Endodermal cell (in vitro differentiated cells): ENCODE measurements at regions not wholly inside any gene's neighbourhood (a gene's known extent, or its start where the extent isn't known, plus 50 kb on each side); places are given as distances from the start of the nearest gene placed in this dataset.

ENCODE experiments used
- DNase-seq: peaks from one replicate; pipeline ENCODE4 v3.0.0-alpha.2; 2017
- H3K27ac ChIP-seq: 2 replicates; pipeline ENCODE4 v1.5.1; 2013; ENCODE audit warnings: mild to moderate bottlenecking, low read depth, low read length, moderate library complexity
- H3K27me3 ChIP-seq: 2 replicates; pipeline ENCODE4 v1.6.1; 2013; ENCODE audit warnings: mild to moderate bottlenecking, low read length, moderate library complexity; ENCODE audit not compliant: insufficient read depth, control insufficient read depth, poor library complexity, severe bottlenecking
- H3K36me3 ChIP-seq: 2 replicates; pipeline ENCODE4 v1.7.0; 2013; ENCODE audit warnings: mild to moderate bottlenecking, low read length, moderate library complexity; ENCODE audit not compliant: control insufficient read depth, insufficient read depth
- H3K4me1 ChIP-seq: one replicate; pipeline ENCODE4 v1.7.0; 2013; ENCODE audit warnings: low read length; ENCODE audit not compliant: control insufficient read depth, insufficient read depth
- H3K4me3 ChIP-seq: 2 replicates; pipeline ENCODE4 v1.5.1; 2013; ENCODE audit warnings: mild to moderate bottlenecking, low read length, moderate library complexity
- H3K9ac ChIP-seq: 2 replicates; pipeline ENCODE4 v1.6.1; 2013; ENCODE audit warnings: mild to moderate bottlenecking, low read length, moderate library complexity; ENCODE audit not compliant: poor library complexity, severe bottlenecking; ENCODE audit errors: extremely low read depth
- H3K9me3 ChIP-seq: 2 replicates; pipeline ENCODE4 v1.6.1; 2013; ENCODE audit warnings: mild to moderate bottlenecking, low read length, moderate library complexity; ENCODE audit not compliant: control insufficient read depth
- H3K27ac Mint-ChIP-seq: 2 replicates; pipeline ENCODE4 v1.8.0; 2020; ENCODE audit warnings: mixed read lengths
- H3K27me3 Mint-ChIP-seq: 2 replicates; pipeline ENCODE4 v1.8.0; 2021; ENCODE audit warnings: mild to moderate bottlenecking, mixed read lengths; ENCODE audit not compliant: insufficient read depth
- H3K36me3 Mint-ChIP-seq: 2 replicates; pipeline ENCODE4 v1.8.0; 2020; ENCODE audit warnings: low read depth, mixed read lengths
- H3K4me1 Mint-ChIP-seq: 2 replicates; pipeline ENCODE4 v1.8.0; 2020; ENCODE audit warnings: mixed read lengths
- H3K4me3 Mint-ChIP-seq: 2 replicates; pipeline ENCODE4 v1.8.0; 2020; ENCODE audit warnings: mild to moderate bottlenecking, moderate library complexity, mixed read lengths
- H3K9me3 Mint-ChIP-seq: 2 replicates; pipeline ENCODE4 v1.8.0; 2020; ENCODE audit warnings: mild to moderate bottlenecking, mixed read lengths
- CTCF ChIP-seq: fragments of 200-600 bp; sonication (generic); conservative IDR thresholded peaks from 2 replicates; pipeline ENCODE4 v1.5.0; 2021; ENCODE audit warnings: antibody characterized with exemption, mild to moderate bottlenecking
- WGBS, 2 experiments: methylation state at CpG; one replicate each; pipeline versions ENCODE4 v1.1.5 to v1.1.7; 2013; ENCODE audit warnings: missing lambda C conversion rate in 2 of 2, mixed read lengths in 1 of 2; ENCODE audit not compliant: insufficient coverage in 1 of 2, insufficient read length in 1 of 2; 5-methylcytosine and 5-hydroxymethylcytosine counted together

GRCh38 chr2:67945056-67945455 lies 117.7 kb downstream of the C1D start:
- Mint-ChIP-seq H3K4me1 (peaks cover 18% of the 10 kb centered on the region), H3K36me3 (peaks cover 5% of the 10 kb centered on the region), H3K4me3 (no peak overlapping the region), H3K27ac (no peak overlapping the region), H3K27me3 (peaks cover 10% of the 10 kb centered on the region), H3K9me3 (peaks cover 20% of the 10 kb centered on the region)
- H3K4me3 ChIP-seq = no peak overlapping the region
- no peaks in the 10 kb centered on the region for H3K36me3 ChIP-seq
- no peaks in the 10 kb centered on the region for H3K27me3 ChIP-seq
- WGBS, 2 experiments = 81 to 89% methylated on average over 2 to 4 of the region's 4 CpGs
- no peak overlapping the region for H3K27ac ChIP-seq
- H3K9ac ChIP-seq = no peak overlapping the region
- no peak for DNase-seq
- peaks cover 8% of the 10 kb centered on the region for H3K9me3 ChIP-seq
- TF ChIP-seq CTCF = no peak
- peaks cover 4% of the 10 kb centered on the region for H3K4me1 ChIP-seq

GRCh38 chr2:67945940-67946339 lies 116.9 kb downstream of the C1D start:
- Mint-ChIP-seq H3K4me3 (no peak overlapping the region), H3K4me1 (peaks cover 18% of the 10 kb centered on the region), H3K9me3 (peaks cover 20% of the 10 kb centered on the region), H3K27ac (no peak overlapping the region), H3K36me3 (peaks cover 5% of the 10 kb centered on the region), H3K27me3 (peaks cover 3% of the 10 kb centered on the region)
- Histone ChIP-seq H3K4me3 (no peak overlapping the region), H3K9ac (no peak overlapping the region), H3K4me1 (peaks cover 4% of the 10 kb centered on the region), H3K9me3 (peaks cover 8% of the 10 kb centered on the region), H3K36me3 (no peaks in the 10 kb centered on the region), H3K27me3 (no peaks in the 10 kb centered on the region), H3K27ac (no peak overlapping the region)
- TF ChIP-seq CTCF = no peak
- DNase-seq = no peak
- 90 to 98% methylated on average over 4 of the region's 4 CpGs for WGBS, 2 experiments

- Mint-ChIP-seq H3K4me1 (peaks cover 18% of the 10 kb centered on the region), H3K36me3 (peaks cover 5% of the 10 kb centered on the region), H3K27me3 (no peaks in the 10 kb centered on the region), H3K9me3 (peaks cover 12% of the 10 kb centered on the region), H3K27ac (no peak overlapping the region), H3K4me3 (no peak overlapping the region)
- Histone ChIP-seq H3K9ac (no peak overlapping the region), H3K36me3 (no peaks in the 10 kb centered on the region), H3K4me1 (peaks cover 4% of the 10 kb centered on the region), H3K27me3 (no peaks in the 10 kb centered on the region), H3K9me3 (peaks cover 4% of the 10 kb centered on the region), H3K4me3 (no peak overlapping the region), H3K27ac (no peak overlapping the region)
- no peak for DNase-seq
- no peak for TF ChIP-seq CTCF
These were observed 114.7 kb downstream of the C1D start for GRCh38 chr2:67948057-67948456.
